GM19438 (cell line): ENCODE measurements at regions not wholly inside any gene's neighbourhood (a gene's known extent, or its start where the extent isn't known, plus 50 kb on each side); places are given as distances from the start of the nearest gene placed in this dataset.

Source experiments
- ATAC-seq: cut with Tn5 transposase; IDR thresholded peaks from one replicate; pipeline ENCODE4 v1.9.1; 2021; ENCODE audit warnings: low read depth; ENCODE audit not compliant: unreplicated experiment

DNA sequence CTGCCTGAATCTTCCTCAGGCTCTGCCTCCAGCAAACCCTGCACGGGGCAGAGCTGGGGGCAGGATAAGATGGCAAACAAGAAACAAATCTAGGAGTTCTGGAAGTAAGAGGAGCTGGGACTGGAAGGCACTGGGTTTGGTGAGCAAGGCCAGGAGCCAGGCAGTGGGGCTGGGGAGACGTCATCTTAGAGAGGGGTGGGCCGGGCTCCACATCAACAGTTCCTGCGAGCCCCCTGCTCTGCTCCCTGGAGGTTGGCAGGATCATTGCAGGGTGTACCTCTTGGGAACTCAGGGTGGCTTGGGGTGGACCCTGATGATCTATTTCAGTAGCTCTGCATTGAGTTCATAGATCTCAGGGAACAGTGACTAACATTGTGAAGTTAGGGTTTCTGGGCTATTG, 87.3 kb upstream of the PRR23E start:
- no peak for ATAC-seq

DNA sequence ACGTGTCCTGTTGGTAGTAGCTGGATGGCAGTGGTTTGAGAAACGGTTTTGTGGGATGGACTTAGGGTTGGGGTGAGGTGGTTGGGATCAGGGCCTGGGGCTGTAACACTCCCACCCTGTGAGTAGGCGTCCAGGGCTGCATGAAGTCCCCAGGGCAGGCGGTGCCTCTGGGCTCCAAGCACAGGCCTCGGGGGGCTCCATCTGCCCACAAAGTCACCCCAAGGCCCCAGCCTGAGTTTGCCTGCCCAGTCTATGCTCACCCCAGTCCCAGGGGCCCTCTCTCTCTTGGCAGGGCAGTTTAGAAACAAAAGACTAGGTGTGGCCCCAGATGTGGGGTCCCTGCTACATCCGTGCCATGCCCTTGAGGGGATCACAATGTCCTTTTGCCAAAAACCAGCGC, 86.9 kb upstream of the PRR23E start:
- no peak for ATAC-seq

- no peak for ATAC-seq
Measured at GRCh38 chr3:127106456-127106855, 86.5 kb upstream of the PRR23E start.

GRCh38 chr3:127107002-127107401, 85.9 kb upstream of the PRR23E start:
- ATAC-seq = no peak

- ATAC-seq = no peak
Measured at GRCh38 chr3:127107491-127108375, 85.2 kb upstream of the PRR23E start.

DNA sequence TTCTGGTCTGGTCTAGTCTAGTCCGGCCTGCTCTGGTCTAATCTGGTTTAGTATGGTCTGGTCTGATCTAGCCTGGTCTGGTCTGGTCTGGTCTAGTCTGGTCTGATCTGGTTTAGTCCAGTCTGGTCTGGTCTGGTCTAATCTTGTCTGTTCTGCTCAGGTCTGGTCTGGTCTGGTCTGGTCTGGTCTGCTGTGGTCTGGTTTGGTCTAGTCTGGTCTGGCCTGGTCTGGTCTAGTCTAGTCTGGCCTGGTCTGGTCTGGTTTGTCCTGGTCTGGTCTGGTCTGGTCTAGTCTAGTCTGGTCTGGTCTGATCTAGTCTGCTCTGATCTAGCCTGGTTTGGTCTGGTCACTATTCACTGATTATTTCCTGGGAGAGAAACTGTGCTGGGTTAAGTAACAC, 84.1 kb upstream of the PRR23E start:
- ATAC-seq = no peak

DNA sequence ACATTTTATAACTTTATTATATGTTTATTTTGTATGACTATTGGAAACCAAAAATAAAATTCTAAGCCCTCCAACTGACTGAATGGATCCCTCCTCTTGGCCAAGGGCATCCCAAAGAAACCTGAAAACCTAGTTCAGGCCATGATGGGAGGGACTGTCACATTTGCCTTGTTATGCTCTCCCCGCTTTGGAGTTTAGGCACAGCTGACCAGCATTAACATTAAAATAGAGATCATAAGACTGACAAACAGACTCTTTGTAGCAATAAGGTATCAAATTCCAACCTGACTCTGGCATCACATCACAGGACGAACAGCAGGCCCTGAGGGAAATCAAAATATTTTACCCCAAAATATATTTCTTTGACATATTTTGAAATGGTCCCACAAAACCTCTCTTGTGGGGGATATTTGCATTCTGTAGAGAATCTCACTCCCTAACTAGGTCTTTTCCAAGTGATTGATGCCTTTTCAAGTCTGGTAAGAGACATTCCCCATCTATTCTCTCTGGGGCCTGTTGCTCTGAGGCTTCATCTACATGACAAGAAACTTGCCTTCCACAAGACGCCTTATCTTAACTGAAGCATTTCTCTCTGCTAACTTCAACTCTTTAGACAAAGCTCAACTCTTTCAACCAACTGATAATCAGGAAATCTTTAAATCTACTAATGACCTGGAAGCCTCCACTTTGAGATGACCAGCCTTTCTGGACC, 81.8 kb upstream of the PRR23E start:
- no peak for ATAC-seq

DNA sequence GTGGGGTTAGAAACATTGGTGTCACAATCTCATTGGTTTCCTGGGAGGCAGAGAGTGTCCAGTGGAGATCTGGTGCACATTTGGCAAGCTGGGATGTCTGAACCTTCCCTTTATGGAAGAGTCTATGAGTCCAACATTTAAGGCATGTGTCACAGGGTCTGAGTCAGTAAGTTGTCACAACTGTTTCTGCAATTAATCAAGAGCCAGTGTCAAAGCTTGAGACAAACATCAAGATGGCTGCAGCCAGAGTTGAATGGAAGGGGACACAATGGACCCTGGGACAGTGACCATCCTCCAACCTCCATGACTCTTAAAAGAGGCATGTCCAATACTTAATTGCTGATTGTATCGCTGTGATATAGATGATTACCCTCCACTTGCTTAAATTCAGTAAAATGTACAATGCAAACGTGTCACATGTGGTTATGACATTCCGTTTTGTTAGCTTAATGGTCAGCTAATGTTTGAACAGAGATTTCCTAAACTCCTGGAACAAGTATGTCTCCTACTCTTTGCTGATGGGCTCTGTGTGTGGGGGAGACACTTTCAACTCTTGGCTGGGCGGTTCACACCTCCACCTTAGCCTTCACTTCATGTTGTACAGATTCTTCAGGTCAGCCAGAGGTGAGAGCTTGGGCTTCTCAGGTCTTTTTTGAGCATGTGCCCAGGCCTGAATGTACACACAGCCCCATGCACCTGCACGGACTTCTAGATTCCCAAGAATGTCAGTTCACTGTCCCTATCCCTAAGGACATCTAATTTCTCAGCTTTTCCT, 79.9 kb upstream of the PRR23E start:
- no peak for ATAC-seq

DNA sequence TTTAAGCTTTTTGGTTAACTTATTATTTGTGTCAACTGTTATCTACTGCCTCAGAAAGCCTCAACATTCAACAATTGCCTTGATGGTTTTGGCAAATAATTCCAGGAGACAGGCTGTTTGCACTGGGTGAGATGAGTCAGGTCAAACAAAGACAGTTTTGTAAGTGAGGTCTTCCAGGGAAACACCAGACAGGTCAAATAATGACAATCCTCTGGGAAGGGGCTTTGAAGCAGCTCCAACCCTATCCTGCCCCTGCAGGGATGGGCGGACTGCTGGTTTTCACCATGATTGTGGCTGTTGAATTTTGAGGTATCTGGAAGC, 79.4 kb upstream of the PRR23E start:
- no peak for ATAC-seq

DNA sequence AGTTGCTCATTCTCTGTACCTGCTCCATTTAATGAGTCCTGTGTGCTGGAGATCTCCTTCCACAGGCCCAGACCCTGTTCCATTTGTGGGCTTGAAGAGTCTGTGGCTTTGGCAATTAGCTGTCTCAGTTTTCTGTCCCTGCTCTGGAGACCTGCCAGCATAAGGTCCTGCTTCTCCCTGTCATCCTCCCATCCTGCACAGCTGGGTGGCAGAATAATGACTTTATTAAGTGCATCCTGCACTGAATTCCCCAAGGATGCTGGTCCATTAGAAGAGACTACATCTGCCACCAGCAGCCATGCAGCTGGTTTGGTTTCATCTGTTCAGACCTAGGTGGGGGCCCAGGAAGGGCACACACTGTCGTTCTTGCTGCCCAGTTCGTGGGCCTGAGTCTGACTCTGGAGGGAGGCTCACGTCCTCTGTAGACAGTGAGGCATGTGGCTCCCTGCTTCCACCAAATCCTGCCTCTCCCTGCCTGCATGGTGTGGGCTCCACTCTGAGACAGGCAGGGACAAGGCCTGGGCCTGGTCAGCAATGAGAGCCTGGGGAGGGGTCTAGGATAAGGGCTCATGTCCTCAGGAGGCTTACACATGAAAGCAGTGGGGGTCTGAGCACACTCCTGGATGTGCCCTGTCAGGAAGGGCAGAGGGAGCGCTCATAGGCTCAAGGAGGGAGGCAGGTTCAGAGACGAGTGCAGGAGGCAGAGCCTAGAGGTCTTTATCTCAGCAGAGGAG, 78.4 kb upstream of the PRR23E start:
- ATAC-seq = no peak

- ATAC-seq = no peak
Measured at GRCh38 chr3:127115691-127116351, 77.1 kb upstream of the PRR23E start.

GRCh38 chr3:127118366-127118765, 74.6 kb upstream of the PRR23E start:
- no peak for ATAC-seq

GRCh38 chr3:127119693-127120464, 73.1 kb upstream of the PRR23E start:
- ATAC-seq = no peak

GRCh38 chr3:127120851-127121647, 71.9 kb upstream of the PRR23E start:
- ATAC-seq = no peak

DNA sequence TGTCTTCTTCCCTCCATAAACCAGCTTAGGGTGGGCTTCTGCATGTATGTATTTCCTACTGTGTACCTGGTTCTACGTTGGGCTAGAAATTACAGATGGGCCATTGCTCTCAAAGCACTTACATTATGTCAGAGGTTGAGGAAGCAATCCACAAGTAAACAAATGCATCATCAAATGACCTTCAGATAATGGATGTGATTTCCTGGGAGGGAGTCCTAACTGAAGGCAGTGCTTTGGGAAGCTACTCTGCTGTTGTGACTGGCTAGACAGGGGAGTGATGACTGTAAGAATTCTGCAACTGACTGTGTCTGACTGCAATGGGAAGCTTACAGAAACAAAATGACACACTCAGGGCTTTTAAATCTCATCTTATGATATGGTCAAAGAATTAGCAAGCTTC, 71.0 kb upstream of the PRR23E start:
- no peak for ATAC-seq

DNA sequence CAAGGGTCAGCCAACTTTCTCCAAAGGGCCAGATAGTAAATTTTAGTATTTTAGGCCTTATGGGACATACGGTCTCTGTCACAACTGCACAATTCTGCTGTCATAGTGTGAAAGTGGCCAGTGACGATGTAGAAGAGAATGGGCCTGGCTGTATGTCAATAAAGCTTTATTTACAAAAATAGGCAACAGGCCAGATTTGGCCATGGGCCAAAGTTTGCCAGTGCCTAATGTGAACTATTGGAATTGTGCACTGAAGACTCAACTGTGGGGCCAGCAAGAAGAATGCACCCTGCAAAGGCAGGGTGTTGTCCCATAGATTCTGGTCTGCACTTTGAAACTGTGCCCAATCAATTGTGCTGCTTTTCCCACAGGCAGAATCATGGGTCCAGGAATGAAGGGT, 69.4 kb upstream of the PRR23E start:
- ATAC-seq = no peak

- ATAC-seq = no peak
Measured at GRCh38 chr3:127124120-127124519, 68.8 kb upstream of the PRR23E start.

GRCh38 chr3:127131424-127132170, 61.3 kb upstream of the PRR23E start:
- ATAC-seq = no peak
